Epithelial cell of esophagus (primary cell): ENCODE measurements at regions not wholly inside any gene's neighbourhood (a gene's known extent, or its start where the extent isn't known, plus 50 kb on each side); places are given as distances from the start of the nearest gene placed in this dataset.
"Not testable (repeated sequence)": the region's sequence is repeated elsewhere in the genome, so short reads cannot be mapped to it uniquely, and the experiment has no call there.

ENCODE experiments used
- DNase-seq: peaks from one replicate; pipeline ENCODE4 v3.0.0; 2010; ENCODE audit warnings: low read depth
- H3K4me3 ChIP-seq: 2 replicates; pipeline ENCODE4 v1.5.1; 2011; ENCODE audit warnings: mild to moderate bottlenecking, low read length, control low read depth
- CTCF ChIP-seq: IDR thresholded peaks from 2 replicates; pipeline ENCODE4 v1.5.1; 2011; ENCODE audit warnings: low read depth, mild to moderate bottlenecking, low read length, control low read depth, inconsistent platforms; ENCODE audit not compliant: insufficient read depth; ENCODE audit errors: missing control alignments

- no peak overlapping the region for H3K4me3 ChIP-seq
- no peak for TF ChIP-seq CTCF
- no peak for DNase-seq
Measured at GRCh38 chr1:244773513-244773912, 61.9 kb upstream of the COX20 start.

GRCh38 chr1:244776783-244777182, 58.7 kb upstream of the COX20 start:
- not testable (repeated sequence) for H3K4me3 ChIP-seq, DNase-seq

DNA sequence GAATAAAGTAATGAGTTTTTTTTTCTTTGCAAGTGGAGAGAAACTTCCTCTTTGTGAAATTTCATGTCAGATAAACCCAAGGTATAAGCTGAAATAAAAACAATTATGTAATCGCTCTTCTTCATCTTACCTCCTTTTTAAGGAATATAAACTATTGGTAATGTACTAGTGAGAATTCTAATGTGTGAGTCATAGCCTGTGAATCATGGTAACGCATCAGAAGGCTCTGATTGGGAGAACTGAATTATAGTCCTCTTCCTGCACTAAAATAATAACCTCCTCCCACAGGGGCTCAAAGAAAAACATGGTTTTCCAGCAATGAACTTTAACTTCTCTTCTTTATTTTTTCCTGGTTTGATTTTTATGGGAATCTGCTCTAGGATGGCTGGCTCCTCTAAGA, 57.1 kb upstream of the COX20 start:
- TF ChIP-seq CTCF: no peak
- peak; percentile 82 for DNase-seq
- no peak overlapping the region for H3K4me3 ChIP-seq

DNA sequence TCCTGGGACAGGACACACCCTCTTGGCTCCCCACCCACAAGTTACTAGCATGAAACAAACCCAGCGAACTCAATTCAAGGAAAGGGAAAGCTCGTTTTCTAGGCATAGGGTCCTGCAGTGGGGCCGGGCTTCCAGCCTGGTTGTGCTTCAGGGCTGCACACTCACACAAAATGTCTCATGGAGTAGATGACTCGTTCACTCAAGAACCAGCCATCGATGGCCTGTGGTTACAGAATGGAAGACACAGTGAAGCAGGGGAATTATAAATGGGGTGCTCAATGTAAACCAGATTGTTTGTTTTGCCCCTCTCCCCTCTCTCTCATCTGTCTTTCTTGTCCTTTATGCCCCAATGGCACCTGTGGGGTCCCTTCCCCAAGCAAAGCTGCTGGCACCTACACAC, 56.0 kb upstream of the COX20 start:
- peak; percentile 22 for DNase-seq
- TF ChIP-seq CTCF: no peak
- no peak overlapping the region for H3K4me3 ChIP-seq

- H3K4me3 ChIP-seq: no peak overlapping the region
- no peak for DNase-seq
- TF ChIP-seq CTCF: no peak
Measured at GRCh38 chr1:244780311-244780710, 55.1 kb upstream of the COX20 start.

DNA sequence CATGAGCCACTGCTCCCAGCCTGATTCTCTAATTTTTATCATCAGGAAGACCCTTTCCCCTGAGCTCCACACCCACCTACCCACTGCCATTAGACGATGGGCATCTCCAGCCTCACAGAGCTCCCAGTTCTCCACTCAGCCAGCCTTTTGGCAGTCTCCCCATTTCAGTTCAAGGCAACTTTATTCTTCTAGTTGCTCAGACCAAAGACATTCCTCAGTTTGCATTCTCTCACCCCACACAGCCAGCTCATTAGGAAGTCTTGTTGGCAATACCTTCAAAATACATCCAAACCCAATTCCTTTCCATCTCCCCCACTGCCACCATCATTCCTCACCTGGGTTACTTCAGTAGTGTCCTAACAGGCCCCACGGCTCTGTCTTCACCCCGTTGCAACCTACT, 53.4 kb upstream of the COX20 start:
- TF ChIP-seq CTCF: no peak
- DNase-seq: no peak
- no peak overlapping the region for H3K4me3 ChIP-seq

- H3K4me3 ChIP-seq: no peak overlapping the region
- no peak for TF ChIP-seq CTCF
- DNase-seq: no peak
Measured at GRCh38 chr1:244783138-244783537, 52.3 kb upstream of the COX20 start.
